ENCODE measurements at regions not wholly inside any gene's neighbourhood (a gene's known extent, or its start where the extent isn't known, plus 50 kb on each side); places are given as distances from the start of the nearest gene placed in this dataset.

DNA sequence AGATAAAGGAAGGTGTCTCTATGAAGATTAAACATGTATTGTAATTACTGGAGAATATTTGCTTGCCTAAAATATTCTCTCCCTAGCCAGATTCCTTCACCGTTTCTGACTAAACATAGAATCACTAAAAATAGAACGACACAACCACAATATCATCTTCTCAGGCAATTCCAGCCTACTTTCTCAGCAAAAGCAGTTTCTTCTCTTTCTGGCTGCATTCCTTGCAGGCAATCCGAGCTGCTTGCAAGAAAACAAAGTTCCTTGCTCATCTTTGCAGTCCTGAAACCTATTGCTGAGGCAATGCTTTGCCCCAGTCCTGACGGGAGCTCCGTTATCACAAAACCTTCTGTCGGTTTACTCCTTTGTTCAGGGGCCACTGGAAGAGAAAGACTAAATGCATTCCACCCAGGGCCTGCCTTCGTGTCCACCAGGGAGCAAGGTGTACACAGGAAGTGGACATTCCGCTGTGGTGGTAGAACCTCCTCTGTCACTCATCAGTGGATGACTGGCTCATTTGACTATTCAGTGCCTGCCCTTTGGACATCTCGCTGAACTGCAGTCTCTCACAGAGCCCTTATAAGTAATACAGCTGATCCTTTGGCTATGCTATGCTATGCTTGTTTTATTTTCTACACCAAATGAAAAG is 239.2 kb upstream of the DOK6 start:
- Histone ChIP-seq H3K4ac (ENCODE audit: low read depth, low read length) (peak overlapping the region; percentile 74), H3K4me2 (ENCODE audit: low read depth, low read length) (peak overlapping the region; percentile 51), H3K36me3 (ENCODE audit: control insufficient read depth, insufficient read depth, low read length) (no peaks in the 10 kb centered on the region), H4K91ac (ENCODE audit: insufficient read depth, low read depth, low read length) (peak overlapping the region; percentile 66; the same call in 1 of the 2 replicates), H3K9me1 (ENCODE audit: insufficient read depth, low read length) (peaks cover 3% of the 10 kb centered on the region; the same call in 1 of the 2 replicates), H3K79me1 (ENCODE audit: low read depth in 1 of 2, low read length in 2 of 2) (no peaks in the 10 kb centered on the region), H3K4me3 (ENCODE audit: insufficient read depth, low read depth, low read length) (peak overlapping the region; percentile 2; the same call in 1 of the 2 replicates), H3K9ac (ENCODE audit: low read depth, low read length) (no peak overlapping the region), H2AK5ac (ENCODE audit: low read depth, low read length) (no peak overlapping the region), H2AFZ (replicated peaks; ENCODE audit: low read length, poor library complexity) (peak overlapping the region; percentile 94), H4K8ac (ENCODE audit: low read depth in 2 of 2, low read length in 2 of 2) (peak overlapping the region in 1 of 2 experiments; percentile 74; a peak in 1 of 4 replicates), H4K20me1 (ENCODE audit: insufficient read depth, low read length) (peaks cover 2% of the 10 kb centered on the region; the same call in 1 of the 2 replicates), H3K4me1 (ENCODE audit: control insufficient read depth, insufficient read depth, low read length) (peaks cover 2% of the 10 kb centered on the region; the same call in 1 of the 2 replicates), H3K9me3 (ENCODE audit: control insufficient read depth, insufficient read depth, low read length) (no peaks in the 10 kb centered on the region), H2BK15ac (ENCODE audit: low read depth, low read length) (peak overlapping the region; percentile 50; the same call in 1 of the 3 replicates), H2AK9ac (replicated peaks; ENCODE audit: low read depth, low read length, poor library complexity) (peak overlapping the region; percentile 35), H3K27me3 (ENCODE audit: control insufficient read depth, insufficient read depth, low read length) (no peaks in the 10 kb centered on the region), H2BK20ac (ENCODE audit: low read depth, low read length) (peak overlapping the region; percentile 78), H3K14ac (replicated peaks; ENCODE audit: low read depth, low read length) (0 out of 2 replicates have a peak overlapping the region, but pooled peaks have one; percentile 49), H3K18ac (ENCODE audit: low read depth, low read length) (no peak overlapping the region), H3K56ac (ENCODE audit: extremely low read depth, insufficient read depth, low read length) (peak overlapping the region; percentile 49; the same call in 1 of the 2 replicates), H2BK5ac (ENCODE audit: low read depth, low read length, poor library complexity, severe bottlenecking) (no peak overlapping the region), H2BK120ac (ENCODE audit: low read depth, low read length) (peak overlapping the region; percentile 74; the same call in 1 of the 2 replicates), H3K27ac (ENCODE audit: insufficient read depth, low read length) (no peak overlapping the region), H3K23ac (ENCODE audit: low read depth, low read length) (peak overlapping the region; percentile 78; the same call in 1 of the 2 replicates), H4K5ac (ENCODE audit: low read depth, low read length) (no peak overlapping the region)
- 19% methylated on average over 4 of the region's 9 CpGs; no CpG with 5 or more reads in 1 of the 2 experiments for WGBS, 2 experiments (ENCODE audit: extremely low coverage in 2 of 2, insufficient read length in 1 of 2)
- TF ChIP-seq MAFK (IDR thresholded peaks at IDR 0.05; ENCODE audit: low read depth, low read length) (no peak), RCOR1 (IDR thresholded peaks at IDR 0.05; ENCODE audit: insufficient replicate concordance, low read length) (no peak)
- TF ChIP-seq, protein P1, sequence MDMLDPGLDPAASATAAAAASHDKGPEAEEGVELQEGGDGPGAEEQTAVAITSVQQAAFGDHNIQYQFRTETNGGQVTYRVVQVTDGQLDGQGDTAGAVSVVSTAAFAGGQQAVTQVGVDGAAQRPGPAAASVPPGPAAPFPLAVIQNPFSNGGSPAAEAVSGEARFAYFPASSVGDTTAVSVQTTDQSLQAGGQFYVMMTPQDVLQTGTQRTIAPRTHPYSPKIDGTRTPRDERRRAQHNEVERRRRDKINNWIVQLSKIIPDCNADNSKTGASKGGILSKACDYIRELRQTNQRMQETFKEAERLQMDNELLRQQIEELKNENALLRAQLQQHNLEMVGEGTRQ (IDR thresholded peaks at IDR 0.05; ENCODE audit: low read depth, low read length): no peak
- TF ChIP-seq, protein P2, sequence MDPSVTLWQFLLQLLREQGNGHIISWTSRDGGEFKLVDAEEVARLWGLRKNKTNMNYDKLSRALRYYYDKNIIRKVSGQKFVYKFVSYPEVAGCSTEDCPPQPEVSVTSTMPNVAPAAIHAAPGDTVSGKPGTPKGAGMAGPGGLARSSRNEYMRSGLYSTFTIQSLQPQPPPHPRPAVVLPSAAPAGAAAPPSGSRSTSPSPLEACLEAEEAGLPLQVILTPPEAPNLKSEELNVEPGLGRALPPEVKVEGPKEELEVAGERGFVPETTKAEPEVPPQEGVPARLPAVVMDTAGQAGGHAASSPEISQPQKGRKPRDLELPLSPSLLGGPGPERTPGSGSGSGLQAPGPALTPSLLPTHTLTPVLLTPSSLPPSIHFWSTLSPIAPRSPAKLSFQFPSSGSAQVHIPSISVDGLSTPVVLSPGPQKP (IDR thresholded peaks at IDR 0.05; ENCODE audit: borderline replicate concordance, low read depth, low read length): no peak
- POLR2A ChIA-PET (ENCODE audit: unreplicated experiment): no interaction called here
- ATAC-seq (ENCODE audit: low read depth) (peak; percentile 67), DNase-seq (peak; percentile 63)
- CTCF ChIA-PET: no interaction called here
- BruUV-seq (replicated peaks): no TSS peak
- intact Hi-C loops (cut with micrococcal nuclease) (no loop called here), dilution Hi-C loops (cut with HindIII; ENCODE audit: low sequenced_read_pairs, unreplicated experiment) (no loop called here), in situ Hi-C loops (cut with MboI; ENCODE audit: low sequenced_read_pairs) (no loop called here)
